ENCODE measurements at regions not wholly inside any gene's neighbourhood (a gene's known extent, or its start where the extent isn't known, plus 50 kb on each side); places are given as distances from the start of the nearest gene placed in this dataset.

- WGBS (ENCODE audit: low lambda C conversion rate) = 0% methylated on average over 1 of the region's 1 CpG
- H3K79me2 ChIP-seq (ENCODE audit: insufficient read depth) = no peaks in the 10 kb centered on the region
- H3K9me2 ChIP-seq = no peaks in the 10 kb centered on the region
- no peaks in the 10 kb centered on the region for H3K36me3 ChIP-seq (replicated peaks in 1 of 2; ENCODE audit: control insufficient read depth in 1 of 2, insufficient read depth in 2 of 2, low read length in 1 of 2)
- H3F3A ChIP-seq (replicated peaks; ENCODE audit: insufficient read depth) = no peaks in the 10 kb centered on the region
- no peak for DNase-seq
- H3K4me1 ChIP-seq (ENCODE audit: control insufficient read depth in 1 of 2, insufficient read depth in 2 of 2, low read depth in 1 of 2, low read length in 1 of 2) = no peaks in the 10 kb centered on the region
- H3K27ac ChIP-seq (ENCODE audit: low read depth in 2 of 2, low read length in 1 of 2) = no peak overlapping the region
- ChIA-PET POLR2A (no interaction called here), CTCF (no interaction called here)
- no peak for TF ChIP-seq USF1 (IDR thresholded peaks at IDR 0.05; ENCODE audit: borderline replicate concordance, low read depth)
- no peak for TF ChIP-seq SMC3 (IDR thresholded peaks at IDR 0.05; ENCODE audit: low read depth, low read length)
- 0 out of 2 replicates have a peak, but pooled peaks cover 8% of the 10 kb centered on the region for H3K27me3 ChIP-seq (ENCODE audit: insufficient read depth)
- no peak overlapping the region for H3K4me3 ChIP-seq (ENCODE audit: low read depth in 2 of 2, low read length in 1 of 2)
- H3K9ac ChIP-seq = no peak overlapping the region
- no peaks in the 10 kb centered on the region for H3K9me3 ChIP-seq
- H2AFZ ChIP-seq (ENCODE audit: low read depth) = no peak overlapping the region
- no peak overlapping the region for H3K4me2 ChIP-seq
- H4K20me1 ChIP-seq (ENCODE audit: insufficient read depth) = no peaks in the 10 kb centered on the region
These were observed 171.9 kb downstream of the EMP1 start for GRCh38 chr12:13368431-13368830.

GRCh38 chr12:13367973-13368372 lies 171.4 kb downstream of the EMP1 start:
- POLR2A ChIA-PET = no interaction called here
- H3K36me3 ChIP-seq (replicated peaks in 1 of 2; ENCODE audit: control insufficient read depth in 1 of 2, insufficient read depth in 2 of 2, low read length in 1 of 2) = no peaks in the 10 kb centered on the region
- no peaks in the 10 kb centered on the region for H3K4me1 ChIP-seq (ENCODE audit: control insufficient read depth in 1 of 2, insufficient read depth in 2 of 2, low read depth in 1 of 2, low read length in 1 of 2)
- 0 out of 2 replicates have a peak, but pooled peaks cover 8% of the 10 kb centered on the region for H3K27me3 ChIP-seq (ENCODE audit: insufficient read depth)
- no peak overlapping the region for H2AFZ ChIP-seq (ENCODE audit: low read depth)
- no peak for DNase-seq
- no peak overlapping the region for H3K4me3 ChIP-seq (ENCODE audit: low read depth in 2 of 2, low read length in 1 of 2)
- no peak overlapping the region for H3K9ac ChIP-seq
- H3K9me3 ChIP-seq = no peaks in the 10 kb centered on the region
- H3K79me2 ChIP-seq (ENCODE audit: insufficient read depth) = no peaks in the 10 kb centered on the region
- no peaks in the 10 kb centered on the region for H3F3A ChIP-seq (replicated peaks; ENCODE audit: insufficient read depth)
- WGBS (ENCODE audit: low lambda C conversion rate) = 60% methylated on average over 8 of the region's 11 CpGs
- CTCF ChIA-PET = no interaction called here
- TF ChIP-seq MEF2A (IDR thresholded peaks at IDR 0.05; ENCODE audit: borderline replicate concordance, low read depth) (no peak), TEAD4 (IDR thresholded peaks at IDR 0.05; ENCODE audit: borderline replicate concordance, insufficient read depth) (no peak), CTCF (IDR thresholded peaks at IDR 0.05) (no peak), SMC3 (IDR thresholded peaks at IDR 0.05; ENCODE audit: low read depth, low read length) (no peak), ELF1 (IDR thresholded peaks at IDR 0.05) (no peak), USF1 (IDR thresholded peaks at IDR 0.05; ENCODE audit: borderline replicate concordance, low read depth) (no peak)
- H3K4me2 ChIP-seq = no peak overlapping the region
- H3K9me2 ChIP-seq = no peaks in the 10 kb centered on the region
- H4K20me1 ChIP-seq (ENCODE audit: insufficient read depth) = no peaks in the 10 kb centered on the region
- H3K27ac ChIP-seq (ENCODE audit: low read depth in 2 of 2, low read length in 1 of 2) = no peak overlapping the region

GRCh38 chr12:13365748-13366366 lies 169.3 kb downstream of the EMP1 start:
- no peaks in the 10 kb centered on the region for H3F3A ChIP-seq (replicated peaks; ENCODE audit: insufficient read depth)
- H3K4me1 ChIP-seq (ENCODE audit: control insufficient read depth in 1 of 2, insufficient read depth in 2 of 2, low read depth in 1 of 2, low read length in 1 of 2) = no peaks in the 10 kb centered on the region
- ChIA-PET CTCF (no interaction called here), POLR2A (no interaction called here)
- H3K9me3 ChIP-seq = no peaks in the 10 kb centered on the region
- H2AFZ ChIP-seq (ENCODE audit: low read depth) = no peak overlapping the region
- H4K20me1 ChIP-seq (ENCODE audit: insufficient read depth) = no peaks in the 10 kb centered on the region
- no peaks in the 10 kb centered on the region for H3K79me2 ChIP-seq (ENCODE audit: insufficient read depth)
- no peak overlapping the region for H3K4me3 ChIP-seq (ENCODE audit: low read depth in 2 of 2, low read length in 1 of 2)
- no peak overlapping the region for H3K4me2 ChIP-seq
- H3K9ac ChIP-seq = no peak overlapping the region
- H3K9me2 ChIP-seq = no peaks in the 10 kb centered on the region
- WGBS (ENCODE audit: low lambda C conversion rate) = 66% methylated on average over 16 of the region's 16 CpGs
- H3K36me3 ChIP-seq (replicated peaks in 1 of 2; ENCODE audit: control insufficient read depth in 1 of 2, insufficient read depth in 2 of 2, low read length in 1 of 2) = no peaks in the 10 kb centered on the region
- no peak overlapping the region for H3K27ac ChIP-seq (ENCODE audit: low read depth in 2 of 2, low read length in 1 of 2)
- no peaks in the 10 kb centered on the region for H3K27me3 ChIP-seq (ENCODE audit: insufficient read depth)
- DNase-seq = no peak
- no peak for TF ChIP-seq RXRA (IDR thresholded peaks at IDR 0.05; ENCODE audit: borderline replicate concordance, low read depth)
- TF ChIP-seq EZH2phosphoT487 (IDR thresholded peaks at IDR 0.05; ENCODE audit: borderline replicate concordance, low read depth) = no peak
- TF ChIP-seq FOXJ3 (CRISPR knock-in tag; IDR thresholded peaks at IDR 0.05) = no peak
- TF ChIP-seq POLR2AphosphoS5 (IDR thresholded peaks at IDR 0.05; ENCODE audit: low read depth, low read length) = no peak
- TF ChIP-seq JUND (IDR thresholded peaks at IDR 0.05) = no peak
- TF ChIP-seq REST (IDR thresholded peaks at IDR 0.05; ENCODE audit: low read depth, low read length) = no peak
- no peak for TF ChIP-seq USF2 (IDR thresholded peaks at IDR 0.05; ENCODE audit: borderline replicate concordance, low read depth, low read length)

Measured in SK-N-SH (cell line).